PC-3 (cell line): ENCODE measurements at regions not wholly inside any gene's neighbourhood (a gene's known extent, or its start where the extent isn't known, plus 50 kb on each side); places are given as distances from the start of the nearest gene placed in this dataset.

Experiments
- EZH2 ChIP-seq: fragments of 300-600 bp; sonication (generic); IDR thresholded peaks from one replicate; pipeline ENCODE4 v1.6.1; 2017; ENCODE audit warnings: antibody characterized with exemption, mild to moderate bottlenecking, low read length; ENCODE audit not compliant: unreplicated experiment
- TF ChIP-seq, protein P1 (sequence below): fragments of 300-600 bp; sonication (generic); conservative IDR thresholded peaks from 2 replicates; pipeline ENCODE4 v1.5.1; 2017; ENCODE audit warnings: antibody characterized with exemption, low read depth, mild to moderate bottlenecking, low read length

DNA sequence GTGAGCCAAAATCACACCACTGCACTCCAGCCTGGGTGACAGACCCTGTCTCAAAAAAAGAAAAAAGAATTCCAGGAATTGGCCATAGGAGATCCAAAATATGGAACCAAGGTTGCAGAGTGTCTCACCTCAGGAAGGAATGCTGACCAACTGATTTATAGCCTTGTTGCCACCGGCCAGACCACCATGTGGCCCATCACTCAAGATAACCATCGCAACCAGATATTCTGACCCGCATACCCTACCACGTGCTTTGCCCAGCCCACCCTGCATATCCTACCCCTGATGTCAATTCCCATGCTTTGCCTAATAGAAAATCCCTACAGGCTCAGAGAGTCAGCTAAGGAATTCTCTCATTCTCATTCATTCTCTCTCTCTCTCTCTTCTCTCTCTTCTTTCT lies 95.1 kb upstream of the DOCK9 start:
- TF ChIP-seq EZH2, result no peak
- TF ChIP-seq, protein P1, sequence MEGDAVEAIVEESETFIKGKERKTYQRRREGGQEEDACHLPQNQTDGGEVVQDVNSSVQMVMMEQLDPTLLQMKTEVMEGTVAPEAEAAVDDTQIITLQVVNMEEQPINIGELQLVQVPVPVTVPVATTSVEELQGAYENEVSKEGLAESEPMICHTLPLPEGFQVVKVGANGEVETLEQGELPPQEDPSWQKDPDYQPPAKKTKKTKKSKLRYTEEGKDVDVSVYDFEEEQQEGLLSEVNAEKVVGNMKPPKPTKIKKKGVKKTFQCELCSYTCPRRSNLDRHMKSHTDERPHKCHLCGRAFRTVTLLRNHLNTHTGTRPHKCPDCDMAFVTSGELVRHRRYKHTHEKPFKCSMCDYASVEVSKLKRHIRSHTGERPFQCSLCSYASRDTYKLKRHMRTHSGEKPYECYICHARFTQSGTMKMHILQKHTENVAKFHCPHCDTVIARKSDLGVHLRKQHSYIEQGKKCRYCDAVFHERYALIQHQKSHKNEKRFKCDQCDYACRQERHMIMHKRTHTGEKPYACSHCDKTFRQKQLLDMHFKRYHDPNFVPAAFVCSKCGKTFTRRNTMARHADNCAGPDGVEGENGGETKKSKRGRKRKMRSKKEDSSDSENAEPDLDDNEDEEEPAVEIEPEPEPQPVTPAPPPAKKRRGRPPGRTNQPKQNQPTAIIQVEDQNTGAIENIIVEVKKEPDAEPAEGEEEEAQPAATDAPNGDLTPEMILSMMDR, result no peak
